ENCODE measurements at regions not wholly inside any gene's neighbourhood (a gene's known extent, or its start where the extent isn't known, plus 50 kb on each side); places are given as distances from the start of the nearest gene placed in this dataset.

- H3K9me3 ChIP-seq (ENCODE audit: severe bottlenecking): no peaks in the 10 kb centered on the region
- no peak overlapping the region for H3K27ac ChIP-seq (ENCODE audit: poor library complexity, severe bottlenecking)
- ATAC-seq (ENCODE audit: low read depth) (no peak), DNase-seq (ENCODE audit: low spot score) (no peak)
- H3K36me3 ChIP-seq (ENCODE audit: low read depth): no peaks in the 10 kb centered on the region
- no peak overlapping the region for H3K4me3 ChIP-seq (ENCODE audit: severe bottlenecking)
- TF ChIP-seq CTCF (IDR thresholded peaks at IDR 0.05; ENCODE audit: poor library complexity, severe bottlenecking): no peak
- H3K4me1 ChIP-seq (ENCODE audit: insufficient read depth, poor library complexity, severe bottlenecking): no peaks in the 10 kb centered on the region
- H3K27me3 ChIP-seq (ENCODE audit: insufficient read depth, poor library complexity, severe bottlenecking): no peaks in the 10 kb centered on the region
Observed at GRCh38 chr18:71643822-71644221, 900.3 kb downstream of the CBLN2 start.

GRCh38 chr18:71630696-71631095, 913.4 kb downstream of the CBLN2 start:
- no peaks in the 10 kb centered on the region for H3K27me3 ChIP-seq (ENCODE audit: insufficient read depth, poor library complexity, severe bottlenecking)
- TF ChIP-seq CTCF (IDR thresholded peaks at IDR 0.05; ENCODE audit: poor library complexity, severe bottlenecking): no peak
- no peaks in the 10 kb centered on the region for H3K36me3 ChIP-seq (ENCODE audit: low read depth)
- no peaks in the 10 kb centered on the region for H3K4me1 ChIP-seq (ENCODE audit: insufficient read depth, poor library complexity, severe bottlenecking)
- ATAC-seq (ENCODE audit: low read depth) (no peak), DNase-seq (ENCODE audit: low spot score) (no peak)
- no peak overlapping the region for H3K4me3 ChIP-seq (ENCODE audit: severe bottlenecking)
- H3K27ac ChIP-seq (ENCODE audit: poor library complexity, severe bottlenecking): no peak overlapping the region
- no peaks in the 10 kb centered on the region for H3K9me3 ChIP-seq (ENCODE audit: severe bottlenecking)

- Histone ChIP-seq H3K36me3 (ENCODE audit: low read depth) (no peaks in the 10 kb centered on the region), H3K4me1 (ENCODE audit: insufficient read depth, poor library complexity, severe bottlenecking) (no peaks in the 10 kb centered on the region), H3K9me3 (ENCODE audit: severe bottlenecking) (no peaks in the 10 kb centered on the region), H3K4me3 (ENCODE audit: severe bottlenecking) (no peak overlapping the region), H3K27me3 (ENCODE audit: insufficient read depth, poor library complexity, severe bottlenecking) (no peaks in the 10 kb centered on the region), H3K27ac (ENCODE audit: poor library complexity, severe bottlenecking) (no peak overlapping the region)
- ATAC-seq (ENCODE audit: low read depth) (no peak), DNase-seq (ENCODE audit: low spot score) (no peak)
- TF ChIP-seq CTCF (IDR thresholded peaks at IDR 0.05; ENCODE audit: poor library complexity, severe bottlenecking): no peak
Observed at GRCh38 chr18:71625556-71626090, 918.5 kb downstream of the CBLN2 start.

- ATAC-seq (ENCODE audit: low read depth): no peak
- no peaks in the 10 kb centered on the region for H3K4me1 ChIP-seq (ENCODE audit: insufficient read depth, poor library complexity, severe bottlenecking)
Observed at GRCh38 chr18:71598374-71598773, 945.8 kb downstream of the CBLN2 start.

More at GRCh38 chr18:71598374-71598773, 945.8 kb downstream of the CBLN2 start:
- H3K36me3 ChIP-seq (ENCODE audit: low read depth): no peaks in the 10 kb centered on the region
- no peak overlapping the region for H3K4me3 ChIP-seq (ENCODE audit: severe bottlenecking)
- DNase-seq (ENCODE audit: low spot score): no peak
- no peaks in the 10 kb centered on the region for H3K9me3 ChIP-seq (ENCODE audit: severe bottlenecking)
- H3K27me3 ChIP-seq (ENCODE audit: insufficient read depth, poor library complexity, severe bottlenecking): no peaks in the 10 kb centered on the region
- no peak for TF ChIP-seq CTCF (IDR thresholded peaks at IDR 0.05; ENCODE audit: poor library complexity, severe bottlenecking)
- no peak overlapping the region for H3K27ac ChIP-seq (ENCODE audit: poor library complexity, severe bottlenecking)
